ENCODE measurements at regions not wholly inside any gene's neighbourhood (a gene's known extent, or its start where the extent isn't known, plus 50 kb on each side); places are given as distances from the start of the nearest gene placed in this dataset.

GRCh38 chr6:100235631-100236030 lies 229.1 kb downstream of the SIM1 start:
- H3K9me3 Mint-ChIP-seq (ENCODE audit: insufficient read depth), result no peaks in the 10 kb centered on the region
- no peak overlapping the region for H2AFZ ChIP-seq (ENCODE audit: insufficient read depth, low read depth, low read length, poor library complexity, severe bottlenecking)
- H3K27me3 Mint-ChIP-seq, result peaks cover 7% of the 10 kb centered on the region
- H3K36me3 ChIP-seq (replicated peaks in 1 of 2; ENCODE audit: control extremely low read depth in 1 of 2, control insufficient read depth in 1 of 2, extremely low read depth in 1 of 2, insufficient read depth in 2 of 2, low read length in 1 of 2), result no peaks in the 10 kb centered on the region
- H3K79me2 ChIP-seq (ENCODE audit: control insufficient read depth, insufficient read depth, low read length), result no peaks in the 10 kb centered on the region
- no peak overlapping the region for H3K27ac ChIP-seq (ENCODE audit: low read length in 2 of 2)
- no peak overlapping the region for H3K27ac Mint-ChIP-seq
- DNase-seq (no peak), ATAC-seq (ENCODE audit: low read depth) (no peak)
- no peak overlapping the region for H3K4me3 Mint-ChIP-seq
- H3K27me3 ChIP-seq (replicated peaks in 1 of 4; ENCODE audit: control extremely low read depth in 1 of 4, control insufficient read depth in 3 of 4, insufficient read depth in 4 of 4, low read length in 3 of 4), result no peaks in the 10 kb centered on the region
- no peaks in the 10 kb centered on the region for H4K20me1 ChIP-seq (ENCODE audit: control insufficient read depth, insufficient read depth, low read length, poor library complexity, severe bottlenecking)
- no peaks in the 10 kb centered on the region for H3K4me1 Mint-ChIP-seq
- H3K9ac ChIP-seq (ENCODE audit: low read length), result no peak overlapping the region
- H3K4me1 ChIP-seq (ENCODE audit: control insufficient read depth in 2 of 2, insufficient read depth in 2 of 2, low read length in 2 of 2), result no peaks in the 10 kb centered on the region
- POLR2A ChIA-PET, result no interaction called here
- intact Hi-C loops (cut with micrococcal nuclease), result no loop called here
- no peak overlapping the region for H3K4me3 ChIP-seq (ENCODE audit: control extremely low read depth in 1 of 5, extremely low read depth in 1 of 5, insufficient read depth in 1 of 5, low read depth in 2 of 5, low read length in 4 of 5)
- TF ChIP-seq CTCF (IDR thresholded peaks at IDR 0.05) (no peak), EZH2 (IDR thresholded peaks at IDR 0.05; ENCODE audit: borderline replicate concordance, insufficient read depth, low read depth, low read length, poor library complexity, severe bottlenecking) (no peak)
- no peak overlapping the region for H3K4me2 ChIP-seq (replicated peaks; ENCODE audit: low read depth, low read length, poor library complexity, severe bottlenecking)
- H3K9me3 ChIP-seq (ENCODE audit: control extremely low read depth in 1 of 3, control insufficient read depth in 2 of 3, insufficient read depth in 1 of 3, low read length in 2 of 3), result no peaks in the 10 kb centered on the region
- CTCF ChIA-PET, result no interaction called here

GRCh38 chr6:100234625-100235024 lies 230.1 kb downstream of the SIM1 start:
- no peak for TF ChIP-seq CTCF (IDR thresholded peaks at IDR 0.05)
- H3K4me3 Mint-ChIP-seq, result no peak overlapping the region
- WGBS (ENCODE audit: insufficient coverage), result 100% methylated on average over 2 of the region's 3 CpGs
- no peaks in the 10 kb centered on the region for H3K36me3 ChIP-seq (replicated peaks in 1 of 2; ENCODE audit: control extremely low read depth in 1 of 2, control insufficient read depth in 1 of 2, extremely low read depth in 1 of 2, insufficient read depth in 2 of 2, low read length in 1 of 2)
- no peak overlapping the region for H2AFZ ChIP-seq (ENCODE audit: insufficient read depth, low read depth, low read length, poor library complexity, severe bottlenecking)
- H3K27me3 ChIP-seq (replicated peaks in 1 of 4; ENCODE audit: control extremely low read depth in 1 of 4, control insufficient read depth in 3 of 4, insufficient read depth in 4 of 4, low read length in 3 of 4), result no peaks in the 10 kb centered on the region
- ChIA-PET CTCF (no interaction called here), POLR2A (no interaction called here)
- H3K4me1 ChIP-seq (ENCODE audit: control insufficient read depth in 2 of 2, insufficient read depth in 2 of 2, low read length in 2 of 2), result no peaks in the 10 kb centered on the region
- DNase-seq, result no peak
- H3K9me3 Mint-ChIP-seq (ENCODE audit: insufficient read depth), result no peaks in the 10 kb centered on the region
- H3K79me2 ChIP-seq (ENCODE audit: control insufficient read depth, insufficient read depth, low read length), result no peaks in the 10 kb centered on the region
- no peaks in the 10 kb centered on the region for H3K9me3 ChIP-seq (ENCODE audit: control extremely low read depth in 1 of 3, control insufficient read depth in 2 of 3, insufficient read depth in 1 of 3, low read length in 2 of 3)
- no peak overlapping the region for H3K27ac Mint-ChIP-seq
- no peak overlapping the region for H3K4me3 ChIP-seq (ENCODE audit: control extremely low read depth in 1 of 5, extremely low read depth in 1 of 5, insufficient read depth in 1 of 5, low read depth in 2 of 5, low read length in 4 of 5)
- no peak overlapping the region for H3K9ac ChIP-seq (ENCODE audit: low read length)
- ATAC-seq (ENCODE audit: low read depth), result no peak
- peaks cover 4% of the 10 kb centered on the region for H3K27me3 Mint-ChIP-seq
- H4K20me1 ChIP-seq (ENCODE audit: control insufficient read depth, insufficient read depth, low read length, poor library complexity, severe bottlenecking), result no peaks in the 10 kb centered on the region
- H3K4me2 ChIP-seq (replicated peaks; ENCODE audit: low read depth, low read length, poor library complexity, severe bottlenecking), result no peak overlapping the region
- intact Hi-C loops (cut with micrococcal nuclease), result no loop called here
- H3K27ac ChIP-seq (ENCODE audit: low read length in 2 of 2), result no peak overlapping the region
- H3K4me1 Mint-ChIP-seq, result peaks cover under 1% of the 10 kb centered on the region
